SW480 (cell line): ENCODE measurements at regions not wholly inside any gene's neighbourhood (a gene's known extent, or its start where the extent isn't known, plus 50 kb on each side); places are given as distances from the start of the nearest gene placed in this dataset.

Source experiments
- DNase-seq: peaks from one replicate; pipeline ENCODE4 v3.0.0-alpha.2; 2016; ENCODE audit warnings: low spot score

DNA sequence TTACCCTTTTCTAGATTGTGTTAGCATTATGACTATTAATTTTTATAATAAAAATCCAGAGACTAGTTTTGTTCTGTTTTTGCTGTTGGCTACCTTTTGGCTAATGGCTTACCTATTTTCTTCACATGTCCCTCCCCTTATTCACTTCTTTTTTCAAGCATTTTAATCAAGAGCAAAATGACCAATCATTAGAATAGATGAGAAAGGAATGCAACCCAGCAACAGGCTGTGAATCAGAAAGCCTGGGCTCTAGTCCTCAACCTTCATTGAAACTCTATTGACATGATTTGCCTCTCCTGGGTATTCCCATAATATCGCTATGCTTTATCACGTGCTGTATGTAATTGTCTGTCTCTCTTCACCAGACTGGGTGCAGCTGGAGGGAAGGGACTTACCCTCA, 370.1 kb downstream of the IRS1 start:
- no peak for DNase-seq

DNA sequence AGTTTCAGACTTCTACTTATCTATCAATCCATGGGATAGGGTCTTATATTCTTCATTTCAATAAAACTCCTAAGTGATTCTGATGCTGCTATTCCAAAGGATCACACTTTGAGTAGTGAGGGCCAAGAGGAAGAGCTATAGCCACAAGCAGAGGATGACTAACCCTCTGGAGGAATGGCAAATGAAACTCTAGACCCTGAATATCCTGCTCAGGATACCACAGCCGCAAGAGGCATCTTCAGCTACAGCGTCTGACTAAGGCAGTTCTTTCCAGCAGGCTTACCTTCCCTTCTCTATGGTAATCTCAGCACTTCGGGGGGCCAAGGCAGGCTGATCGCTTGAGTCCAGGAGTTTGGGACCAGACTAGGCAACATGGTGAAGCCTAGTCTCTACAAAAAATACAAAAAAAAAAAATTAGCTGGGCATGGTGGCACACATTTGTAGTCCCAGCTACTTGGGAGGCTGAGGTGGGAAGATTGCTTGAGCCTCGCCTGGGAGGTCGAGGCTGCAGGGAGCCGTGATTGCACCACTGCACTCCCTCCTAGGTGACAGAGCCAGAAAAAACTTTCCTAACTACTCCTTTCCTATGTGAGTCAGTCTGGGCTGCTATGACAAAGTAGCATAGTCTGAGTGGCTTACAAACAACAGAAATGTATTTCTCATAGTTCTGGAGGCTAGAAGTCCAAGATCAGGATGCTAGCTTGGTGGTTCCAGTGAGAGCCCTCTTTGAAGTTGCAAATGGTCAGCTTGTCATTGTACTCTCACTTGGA, 371.9 kb downstream of the IRS1 start:
- no peak for DNase-seq

DNA sequence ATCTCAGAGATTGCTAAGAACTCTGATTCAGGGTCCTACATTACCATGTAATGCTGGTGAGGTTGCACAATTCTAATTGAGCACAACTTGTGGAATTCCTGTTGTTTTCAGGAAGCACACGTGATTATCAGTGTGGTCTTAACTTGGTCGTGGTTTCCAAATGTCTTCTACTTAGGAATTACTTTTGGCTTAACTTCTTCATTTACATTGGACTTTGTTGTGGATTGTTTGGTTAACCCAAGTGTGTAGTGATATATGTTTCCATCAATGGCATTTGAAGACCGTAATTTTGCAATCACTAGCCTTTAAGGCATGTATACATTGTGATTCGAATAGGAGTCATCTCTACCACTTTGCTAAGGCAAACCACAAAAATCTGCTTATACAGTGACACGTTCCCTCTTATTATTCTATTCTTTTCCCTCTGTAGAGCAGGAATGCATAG, 373.3 kb downstream of the IRS1 start:
- peak; percentile 56 for DNase-seq

DNA sequence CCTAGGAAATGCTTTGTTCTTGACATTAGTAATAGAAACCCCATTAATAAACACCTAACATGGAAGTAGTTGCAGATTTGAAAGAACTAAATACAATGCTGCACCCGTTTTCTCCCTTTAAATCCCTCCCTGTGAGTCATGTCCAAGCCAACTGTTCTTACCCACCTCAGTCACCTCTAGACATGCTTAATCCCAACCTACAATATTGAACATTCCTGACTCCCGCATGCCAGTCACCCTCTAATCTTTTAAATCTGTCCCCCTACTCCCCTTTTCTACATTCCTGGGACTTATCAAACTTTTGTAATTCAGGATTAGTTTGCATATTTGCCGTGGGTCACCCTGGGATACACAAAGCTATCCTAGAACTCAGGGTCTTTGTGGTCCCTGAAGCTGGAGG, 374.6 kb downstream of the IRS1 start:
- DNase-seq: no peak

DNA sequence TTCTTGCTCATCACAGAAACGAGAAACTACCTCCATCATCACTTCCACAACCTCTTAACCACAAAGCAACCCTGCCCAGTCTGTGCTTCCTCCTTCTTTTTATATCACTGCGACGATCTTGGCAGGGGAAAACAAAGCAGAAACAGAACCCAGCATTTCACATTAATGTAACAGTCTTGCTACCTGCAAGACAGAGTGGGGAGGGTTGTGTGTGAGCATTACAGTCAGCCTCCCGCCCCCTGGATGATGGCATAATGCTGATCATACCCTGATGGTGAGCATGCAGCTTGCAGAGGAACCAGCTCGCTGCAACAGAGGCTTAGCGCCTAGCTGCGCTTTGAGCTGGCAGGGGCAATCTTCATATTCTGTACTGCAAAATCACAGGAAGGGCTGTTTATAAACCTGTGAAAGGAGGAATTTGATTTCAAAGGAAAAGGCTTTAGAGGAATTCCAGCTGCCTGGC, 376.1 kb downstream of the IRS1 start:
- DNase-seq: no peak

DNA sequence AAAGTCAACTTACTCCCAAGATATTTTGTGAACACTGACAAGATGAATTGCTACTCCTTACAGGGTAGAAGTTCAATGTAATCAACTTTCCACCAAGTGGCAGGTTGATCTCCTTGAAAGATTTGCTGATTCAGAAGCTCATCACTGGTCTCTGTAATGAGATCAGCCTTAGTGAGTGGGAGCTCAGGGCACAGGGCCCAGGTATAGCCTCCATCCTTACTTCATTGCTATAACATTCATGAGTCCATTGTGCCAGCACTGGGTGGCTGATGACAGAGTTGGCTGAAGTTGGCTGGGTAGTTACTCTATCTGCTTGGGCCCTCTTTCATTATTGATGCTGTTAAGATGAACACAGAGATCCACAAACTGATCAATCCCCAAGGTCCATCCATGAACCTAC, 379.0 kb downstream of the IRS1 start:
- DNase-seq: no peak

DNA sequence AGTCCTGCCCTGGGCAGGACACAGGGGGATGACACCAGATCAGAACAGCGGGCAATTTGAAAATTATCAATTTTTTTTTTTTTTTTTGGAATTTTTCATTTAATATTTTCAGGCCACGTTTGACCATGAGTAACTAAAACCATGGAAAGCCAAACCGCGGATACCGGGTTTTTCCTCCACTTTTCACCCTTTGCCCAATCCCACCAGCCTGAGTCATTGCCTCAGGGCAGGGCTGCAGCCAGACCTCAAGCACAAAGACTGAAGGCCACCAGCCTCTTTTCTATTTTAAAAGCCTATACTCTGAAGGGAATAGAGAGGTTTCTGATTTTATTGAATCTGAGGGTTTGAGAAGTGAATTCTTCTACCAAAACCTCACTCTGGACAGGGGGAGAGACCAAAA, 381.1 kb downstream of the IRS1 start:
- no peak for DNase-seq

DNA sequence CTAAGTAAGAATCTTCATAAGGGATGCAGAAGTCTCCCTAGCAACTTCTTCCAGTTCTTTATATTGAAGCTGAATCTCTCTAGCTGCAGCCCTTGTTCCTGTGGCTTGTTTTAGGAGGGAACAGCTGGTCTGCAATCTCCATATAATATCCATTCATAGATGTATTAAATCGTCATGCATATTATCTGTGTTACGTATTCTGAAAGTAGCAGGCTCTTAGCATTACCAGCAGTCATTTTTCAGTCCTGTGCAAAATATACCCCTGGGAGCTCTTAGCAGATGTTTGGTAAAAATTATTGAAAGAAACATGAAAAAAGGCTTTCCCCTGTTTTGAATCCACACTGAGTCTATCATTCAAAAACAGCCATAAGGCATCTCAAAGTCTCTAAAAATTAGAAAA, 385.3 kb downstream of the IRS1 start:
- DNase-seq: no peak

DNA sequence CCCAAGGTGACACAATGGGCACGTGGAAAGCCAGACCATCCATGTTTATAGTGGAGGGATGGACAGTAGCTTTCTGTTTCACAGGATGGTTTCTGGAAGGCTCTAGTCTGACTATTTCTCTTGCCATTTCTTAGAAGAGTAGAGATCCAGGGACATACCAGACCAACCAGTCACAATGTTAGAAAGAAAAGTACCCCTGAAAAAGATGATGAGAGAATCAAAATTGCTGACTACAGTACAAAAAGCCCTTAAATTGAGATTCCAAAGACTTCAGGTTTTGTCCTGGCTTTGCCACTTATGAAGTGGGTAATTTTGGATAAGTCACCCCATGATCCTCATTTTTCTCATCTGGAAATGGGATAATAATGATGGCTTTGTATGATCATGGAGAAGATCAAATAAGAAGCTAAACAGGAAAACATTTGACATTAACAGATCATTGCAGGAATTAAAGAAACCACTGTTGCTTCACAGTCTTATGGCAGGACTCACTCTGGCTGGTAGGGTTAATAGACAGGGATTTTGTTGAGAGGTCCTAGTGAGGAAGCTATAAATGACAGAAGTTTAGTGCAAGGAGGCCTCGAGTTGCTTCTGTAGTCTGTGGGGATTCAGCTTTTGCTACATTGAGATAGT, 386.0 kb downstream of the IRS1 start:
- DNase-seq: no peak

DNA sequence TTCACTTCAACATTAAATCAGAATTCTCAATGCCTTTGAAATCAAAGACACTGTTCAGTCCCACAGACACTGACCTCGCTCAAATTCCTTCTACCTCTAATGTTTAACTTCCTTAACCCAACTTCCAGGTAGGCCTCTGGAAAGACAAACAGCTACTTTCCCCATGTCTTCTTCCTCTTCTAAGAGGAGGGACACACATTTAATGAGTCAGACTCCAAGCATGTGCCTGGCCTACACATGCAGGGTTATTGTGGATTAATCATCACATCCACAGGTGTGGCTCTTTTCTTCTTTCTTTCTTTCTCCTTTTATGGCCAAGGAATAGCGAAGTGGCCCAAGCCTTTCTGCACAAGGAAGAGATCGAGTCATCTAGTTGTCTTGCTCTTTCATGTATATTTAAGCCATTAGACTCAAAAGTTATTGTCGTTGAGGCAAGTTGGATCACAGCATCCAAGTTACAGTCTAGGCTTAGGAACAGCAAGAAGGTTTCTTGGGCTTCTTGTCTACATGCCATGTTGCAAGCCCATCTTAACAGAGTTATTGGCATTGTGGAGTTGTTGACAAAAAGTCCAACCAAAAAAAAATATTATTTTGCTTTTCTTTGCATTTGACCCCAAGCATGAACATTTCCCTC, 387.8 kb downstream of the IRS1 start:
- DNase-seq: peak; percentile 57

DNA sequence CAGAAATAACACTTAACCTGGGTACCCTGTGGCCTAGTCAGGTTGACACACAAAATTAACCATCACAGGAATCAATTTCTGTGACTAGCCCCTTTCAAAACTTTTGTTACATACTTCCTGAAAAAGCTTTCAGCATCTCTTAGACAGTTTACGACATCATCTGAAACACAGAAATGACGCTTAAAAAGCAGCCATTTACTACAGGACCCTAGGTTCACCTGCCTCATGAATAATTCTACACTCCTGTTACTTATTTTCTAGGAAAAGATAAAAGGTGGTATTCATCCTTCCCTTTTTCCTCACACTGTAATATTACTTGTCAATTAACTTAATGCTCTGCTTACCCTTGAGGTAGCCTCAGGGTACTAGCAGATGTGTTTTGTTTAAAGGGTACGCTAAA, 388.4 kb downstream of the IRS1 start:
- no peak for DNase-seq

DNA sequence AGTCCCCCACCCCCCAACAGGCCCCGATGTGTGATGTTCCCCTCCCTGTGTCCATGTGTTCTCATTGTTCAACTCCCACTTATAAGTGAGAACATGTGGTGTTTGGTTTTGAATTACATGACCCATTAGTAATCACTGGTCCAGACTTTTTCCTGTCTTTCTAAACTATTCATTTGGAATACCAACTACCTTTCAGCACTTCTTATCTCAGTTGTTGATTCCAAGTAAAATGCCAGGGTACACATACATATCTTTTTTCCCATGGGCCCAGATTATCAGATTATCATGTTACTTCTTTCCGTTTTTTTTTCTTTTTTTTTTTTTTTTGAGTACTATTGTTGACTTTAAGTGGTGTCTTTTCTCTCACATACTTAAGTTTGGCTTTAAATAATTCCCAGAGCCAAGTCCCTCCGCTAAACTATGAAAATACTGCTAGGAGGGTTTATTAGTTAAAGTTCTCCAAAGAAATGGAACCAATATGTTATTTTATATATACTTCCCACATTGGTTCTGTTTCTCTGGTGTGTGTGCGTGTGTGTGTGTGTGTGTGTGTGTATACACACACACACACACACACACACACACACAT, 389.3 kb downstream of the IRS1 start:
- no peak for DNase-seq

DNA sequence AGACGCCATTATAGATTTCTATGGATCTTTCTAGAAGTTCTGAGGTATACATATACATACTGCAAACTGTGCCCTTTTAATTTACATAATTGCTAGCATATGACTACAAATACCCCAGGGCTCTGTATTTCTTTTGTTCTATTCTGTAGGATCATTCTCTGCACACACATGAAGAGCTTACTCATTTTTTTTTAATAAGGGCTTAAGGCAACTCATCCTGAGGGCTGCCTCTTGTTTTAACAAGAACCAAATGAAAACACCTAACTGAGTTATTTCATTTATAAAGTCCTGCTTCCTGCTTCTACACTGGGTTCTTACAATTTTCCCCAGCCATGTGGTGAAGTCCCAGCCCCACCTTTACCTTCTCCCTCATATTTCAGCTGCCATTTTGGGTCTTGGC, 390.5 kb downstream of the IRS1 start:
- DNase-seq: no peak

DNA sequence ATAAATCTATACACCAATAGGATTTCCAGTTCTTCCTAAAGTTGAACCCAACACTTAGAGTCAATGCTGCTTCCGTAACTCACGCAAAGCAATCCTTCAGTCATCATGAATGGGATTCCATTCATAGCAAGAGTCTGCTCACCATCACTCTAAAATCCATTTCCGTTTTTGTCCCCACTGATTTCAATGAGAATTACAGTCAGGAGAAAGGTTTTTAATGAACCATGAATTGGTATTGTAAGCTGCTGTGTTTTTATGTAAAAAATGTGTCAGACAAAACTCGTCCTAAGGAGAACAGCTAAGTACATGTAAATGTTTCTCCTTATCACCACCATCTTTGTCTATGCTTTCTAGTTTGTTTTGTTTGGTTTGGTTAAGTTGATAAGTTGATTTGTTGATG, 391.5 kb downstream of the IRS1 start:
- no peak for DNase-seq

DNA sequence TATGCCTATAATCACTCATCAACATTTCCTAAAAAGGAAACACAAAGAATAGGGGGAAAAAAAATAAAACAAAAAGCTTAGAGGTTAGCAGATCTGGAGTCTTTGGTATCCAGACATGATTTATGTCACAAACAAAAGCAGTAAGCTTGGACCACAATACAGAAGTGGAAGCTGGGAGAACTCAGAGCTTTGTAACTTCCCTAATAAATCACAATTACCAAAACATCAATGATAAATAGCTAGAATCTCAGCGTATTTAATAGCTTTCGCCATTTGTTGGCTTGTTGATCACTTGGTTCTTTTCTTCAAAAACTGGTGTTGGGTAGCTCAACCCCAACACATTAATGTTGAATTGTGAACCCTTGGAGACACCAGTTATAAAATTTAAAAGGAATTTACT, 392.5 kb downstream of the IRS1 start:
- no peak for DNase-seq

DNA sequence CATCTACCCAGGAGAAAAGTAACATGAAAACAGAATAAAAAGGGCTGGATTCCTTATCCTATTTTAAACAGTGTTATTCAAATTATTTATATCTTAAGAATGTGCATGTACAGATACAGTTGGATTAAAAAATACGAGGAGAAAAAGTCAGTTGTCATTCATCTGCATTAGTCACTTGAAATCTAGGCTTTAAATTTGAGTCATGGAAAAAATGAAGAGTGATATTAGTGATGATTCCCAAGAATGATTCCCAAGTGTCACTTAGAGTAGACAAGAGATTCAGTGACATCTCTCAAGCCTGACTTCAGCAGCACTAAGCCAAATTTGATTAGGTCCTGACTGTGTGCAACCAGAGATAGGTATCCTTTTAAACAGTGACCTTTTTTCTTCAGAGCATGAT, 394.2 kb downstream of the IRS1 start:
- DNase-seq: no peak

DNA sequence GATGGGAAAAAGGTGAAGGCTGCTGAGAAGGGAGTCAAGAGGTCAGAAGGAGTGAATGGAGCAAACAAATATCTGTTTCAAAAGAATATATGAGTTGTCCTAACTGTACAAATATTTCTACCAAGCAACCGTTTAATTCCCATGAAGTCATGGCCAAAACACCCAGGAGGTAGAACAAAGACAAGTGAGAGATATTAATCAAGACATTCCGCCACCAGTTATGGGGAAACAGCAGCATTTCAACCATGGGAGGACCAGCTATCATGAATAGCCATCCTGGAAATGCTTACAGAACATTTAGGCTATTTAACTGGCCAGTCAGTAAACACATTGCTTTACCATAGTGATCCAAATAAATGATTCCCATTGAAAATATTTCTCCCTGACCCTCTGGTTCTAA, 396.3 kb downstream of the IRS1 start:
- no peak for DNase-seq

DNA sequence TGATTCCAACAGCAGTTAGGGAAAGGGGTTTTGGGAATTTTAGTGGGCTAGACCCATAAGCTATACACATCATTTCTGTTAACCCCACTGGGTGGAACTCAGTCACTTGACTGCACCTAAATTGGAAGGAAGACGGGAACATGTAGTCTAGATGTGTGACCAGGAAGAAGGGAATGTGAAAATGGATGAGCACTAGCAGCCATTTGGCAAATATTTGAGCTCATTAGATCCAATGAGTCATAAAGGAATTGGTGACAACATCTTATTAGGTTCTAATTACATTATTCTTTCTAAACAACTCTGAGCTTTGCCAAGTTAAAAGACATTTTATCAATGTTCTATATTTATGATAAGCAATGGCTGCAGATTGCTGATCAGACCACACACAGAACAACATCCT, 400.6 kb downstream of the IRS1 start:
- DNase-seq: no peak

DNA sequence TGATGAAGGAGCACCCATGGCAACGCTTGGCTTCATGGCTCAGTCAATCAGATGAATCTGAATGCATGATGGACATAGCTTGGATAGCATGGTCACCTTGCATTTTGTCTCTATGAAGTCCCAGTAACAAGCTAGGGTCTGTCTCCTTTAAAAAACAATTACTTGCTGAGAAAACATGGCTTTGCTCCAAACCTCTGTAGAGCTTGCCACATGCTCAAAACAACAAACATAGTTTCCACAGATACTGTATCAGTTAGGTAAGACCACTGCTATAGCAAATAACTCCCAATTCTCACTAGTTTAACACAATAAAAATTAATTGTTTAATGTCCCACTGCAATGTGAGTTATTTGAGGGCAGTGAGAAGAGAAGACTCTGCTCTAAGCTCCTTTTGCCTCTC, 401.0 kb downstream of the IRS1 start:
- no peak for DNase-seq

DNA sequence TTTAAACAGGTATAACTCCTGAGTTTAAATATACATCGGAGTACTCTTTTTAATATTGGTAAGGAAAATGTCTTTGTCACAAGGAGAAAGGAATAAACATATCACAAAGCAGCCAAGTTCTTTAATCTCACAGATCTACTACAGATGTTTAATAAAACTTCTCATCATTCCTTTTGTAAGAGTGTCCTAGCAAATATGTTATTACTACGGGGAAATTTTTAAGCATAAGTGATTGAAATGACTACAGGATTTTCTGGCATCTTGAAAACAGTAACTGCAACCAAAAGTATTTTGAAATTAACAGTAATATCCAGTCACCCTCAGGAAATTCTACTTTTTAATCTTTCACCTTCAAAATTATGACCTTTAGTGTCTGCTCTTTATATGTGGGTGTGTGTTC, 403.1 kb downstream of the IRS1 start:
- DNase-seq: no peak

DNA sequence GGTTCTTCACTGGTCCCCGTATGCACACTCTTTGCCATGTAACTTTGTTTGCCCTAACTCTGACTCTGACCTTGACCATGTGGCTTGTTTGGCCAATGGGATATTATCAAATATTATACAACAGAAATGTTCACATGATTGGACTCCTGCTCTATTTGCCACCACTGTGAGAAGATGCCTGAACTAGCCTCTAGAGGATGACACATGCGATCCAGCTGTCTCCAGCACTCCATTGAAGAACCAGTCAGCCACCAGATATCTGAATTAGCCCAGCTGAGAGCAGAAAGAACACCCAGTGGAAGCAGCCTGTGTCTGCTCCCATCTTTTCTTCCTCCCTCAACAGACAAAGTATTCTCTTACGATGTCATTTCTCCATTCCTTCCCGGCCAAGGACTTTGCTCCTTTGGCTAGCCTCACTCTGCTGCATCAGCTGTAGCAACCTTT, 412.1 kb downstream of the IRS1 start:
- no peak for DNase-seq

DNA sequence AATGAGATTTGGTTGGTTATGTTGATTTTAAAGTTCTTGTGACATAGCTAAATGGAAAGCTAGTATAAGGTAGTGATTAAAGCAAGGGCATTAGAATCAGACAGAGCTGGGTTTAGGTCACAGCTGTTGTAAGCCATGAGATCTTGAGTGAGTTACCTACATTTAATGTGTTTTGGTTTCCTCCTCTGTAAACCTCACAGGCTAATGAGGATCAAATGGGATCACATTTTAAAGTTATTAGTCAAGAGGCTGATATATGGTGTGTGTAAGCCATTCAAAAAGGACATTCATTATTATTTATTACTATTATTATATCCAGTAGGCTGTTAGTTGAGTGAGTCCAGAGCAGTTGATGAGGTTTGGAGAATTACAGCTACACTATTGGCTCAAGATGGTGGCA, 416.2 kb downstream of the IRS1 start:
- DNase-seq: no peak

DNA sequence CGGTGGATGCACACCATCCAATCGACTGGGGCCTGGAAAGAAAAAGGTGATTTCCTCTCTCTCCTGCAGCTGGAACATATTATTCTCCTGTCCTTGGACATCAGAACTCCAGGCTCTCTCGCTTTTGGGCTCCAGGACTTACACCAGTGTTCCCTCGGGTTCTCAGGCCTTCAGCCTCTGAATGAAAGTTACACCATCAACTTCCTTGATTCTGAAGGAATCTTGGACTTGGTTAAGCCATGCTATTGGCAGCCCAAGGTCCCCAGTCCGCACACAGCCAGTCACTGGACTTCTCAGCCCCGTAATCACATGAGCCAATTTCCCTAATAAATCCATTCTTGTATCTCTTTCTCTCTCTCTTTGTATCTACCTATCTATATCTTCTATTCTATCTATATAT, 418.9 kb downstream of the IRS1 start:
- DNase-seq: no peak
